Liver (tissue), 8 donors: ENCODE measurements at regions not wholly inside any gene's neighbourhood (a gene's known extent, or its start where the extent isn't known, plus 50 kb on each side); places are given as distances from the start of the nearest gene placed in this dataset.

Experiments
- DNase-seq: peaks from one replicate; pipeline ENCODE4 v3.0.0-alpha.2; 2017; ENCODE audit warnings: low spot score
- H3K27ac ChIP-seq, 2 donors: one replicate each; pipeline ENCODE4 v1.7.0; 2013; ENCODE audit warnings: inconsistent platforms in 2 of 2, low read length in 2 of 2, control low read depth in 1 of 2, low read depth in 1 of 2, mild to moderate bottlenecking in 1 of 2
- H3K27me3 ChIP-seq, 4 donors: one replicate each; pipeline versions ENCODE4 v1.6.1 to v1.7.0; 2013; ENCODE audit warnings: low read length in 3 of 4, inconsistent platforms in 1 of 4, mild to moderate bottlenecking in 1 of 4, moderate library complexity in 1 of 4; ENCODE audit not compliant: control insufficient read depth in 4 of 4, insufficient read depth in 4 of 4
- H3K36me3 ChIP-seq, 4 donors: one replicate each; pipeline versions ENCODE4 v1.6.1 to v1.7.0; 2013; ENCODE audit warnings: low read length in 3 of 4, mild to moderate bottlenecking in 3 of 4, low read depth in 1 of 4, moderate library complexity in 1 of 4; ENCODE audit not compliant: control insufficient read depth in 4 of 4, insufficient read depth in 3 of 4
- H3K4me1 ChIP-seq, 4 donors: one replicate each; pipeline versions ENCODE4 v1.6.1 to v1.7.0; 2013; ENCODE audit warnings: low read length in 3 of 4, mild to moderate bottlenecking in 3 of 4, moderate library complexity in 1 of 4; ENCODE audit not compliant: control insufficient read depth in 4 of 4, insufficient read depth in 4 of 4
- H3K4me3 ChIP-seq, 3 donors: one replicate each; pipeline versions ENCODE4 v1.6.1 to v1.7.0; 2013; ENCODE audit warnings: low read length in 3 of 3, control low read depth in 1 of 3, low read depth in 1 of 3, mild to moderate bottlenecking in 1 of 3
- H3K9ac ChIP-seq, 2 donors: one replicate each; pipeline ENCODE4 v1.7.0; 2013; ENCODE audit warnings: low read length in 2 of 2, mild to moderate bottlenecking in 2 of 2, moderate library complexity in 2 of 2, control low read depth in 1 of 2, low read depth in 1 of 2
- H3K9me3 ChIP-seq, 4 donors: one replicate each; pipeline versions ENCODE4 v1.6.1 to v1.7.0; 2013; ENCODE audit warnings: low read length in 3 of 4; ENCODE audit not compliant: control insufficient read depth in 4 of 4
- FOXA1 ChIP-seq: IDR thresholded peaks from 2 replicates; pipeline ENCODE4 v1.6.1; 2016; ENCODE audit warnings: antibody characterized with exemption
- FOXA2 ChIP-seq: IDR thresholded peaks from 2 replicates; pipeline ENCODE4 v1.6.1; 2016; ENCODE audit warnings: antibody characterized with exemption
- GABPA ChIP-seq, 2 donors: IDR thresholded peaks in 1 of 2; conservative IDR thresholded peaks in 1 of 2; 2 replicates each; pipeline ENCODE4 v1.6.1; 2016; ENCODE audit warnings: antibody characterized with exemption in 2 of 2, mild to moderate bottlenecking in 1 of 2, moderate library complexity in 1 of 2
- HNF4A ChIP-seq, 2 donors: conservative IDR thresholded peaks; 2 replicates each; pipeline ENCODE4 v1.6.1; 2016; ENCODE audit warnings: antibody characterized with exemption in 2 of 2, mild to moderate bottlenecking in 2 of 2
- NR2F2 ChIP-seq: IDR thresholded peaks from 2 replicates; pipeline ENCODE4 v1.6.1; 2016; ENCODE audit warnings: antibody characterized with exemption
- RAD21 ChIP-seq, 2 donors: IDR thresholded peaks; 2 replicates each; pipeline ENCODE4 v1.6.1; 2016; ENCODE audit warnings: antibody characterized with exemption in 2 of 2, mild to moderate bottlenecking in 2 of 2
- SP1 ChIP-seq: IDR thresholded peaks from 2 replicates; pipeline ENCODE4 v1.6.1; 2018; ENCODE audit warnings: antibody characterized with exemption, mild to moderate bottlenecking
- TAF1 ChIP-seq: conservative IDR thresholded peaks from 2 replicates; pipeline ENCODE4 v1.6.1; 2016; ENCODE audit warnings: antibody characterized with exemption, mild to moderate bottlenecking
- ZBTB33 ChIP-seq: IDR thresholded peaks from 2 replicates; pipeline ENCODE4 v1.6.1; 2016; ENCODE audit warnings: antibody characterized with exemption
- WGBS: extraction: QIAGEN DNeasy Blood & Tissue Kit; methylation state at CpG from one replicate; pipeline ENCODE4 v1.1.7; 2013; 5-methylcytosine and 5-hydroxymethylcytosine counted together
- TF ChIP-seq, protein P1 (sequence below): fragments of 150-350 bp; IDR thresholded peaks from 2 replicates; pipeline ENCODE4 v1.5.1; 2017; ENCODE audit warnings: improper control_type of control experiment, low read depth, low read length; ENCODE audit not compliant: missing input control
- TF ChIP-seq, protein P2 (sequence below): IDR thresholded peaks from 2 replicates; pipeline ENCODE4 v1.6.1; 2016; ENCODE audit warnings: antibody characterized with exemption
- donor health status: healthy.
- donor health status: healthy.
- donor health status: healthy.
- donor health status: healthy.
- donor health status: healthy.

DNA sequence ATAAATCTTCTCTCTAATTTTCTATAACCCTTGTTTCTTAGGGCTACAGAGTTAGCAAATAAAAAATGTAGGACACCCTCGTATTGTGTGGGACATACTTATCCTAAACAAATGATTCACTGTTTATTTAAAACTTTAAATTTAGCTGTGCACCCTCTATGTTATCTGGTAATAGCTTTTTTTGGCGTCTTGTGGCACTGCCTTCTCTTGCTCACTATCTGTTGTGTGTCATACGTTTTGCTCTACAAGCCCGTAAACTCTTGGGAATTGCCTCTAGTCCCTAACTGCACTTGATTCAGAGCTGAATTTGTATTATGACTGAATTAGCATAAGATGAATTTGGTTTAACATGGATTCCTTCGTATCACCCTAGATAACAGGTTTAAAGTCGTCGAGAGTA is 144.3 kb upstream of the MYOCD start:
- H3K9me3 ChIP-seq: no peaks in the 10 kb centered on the region
- H3K27ac ChIP-seq: no peak overlapping the region
- H3K4me1 ChIP-seq: no peaks in the 10 kb centered on the region
- H3K27me3 ChIP-seq: no peaks in the 10 kb centered on the region
- H3K9ac ChIP-seq: no peak overlapping the region
- no peak overlapping the region for H3K4me3 ChIP-seq
- no peak for DNase-seq
- no peaks in the 10 kb centered on the region for H3K36me3 ChIP-seq
- 68% methylated on average over 7 of the region's 7 CpGs for WGBS
- TF ChIP-seq HNF4A (conservative IDR thresholded peaks at IDR 0.05): no peak
- TF ChIP-seq FOXA1: no peak
- TF ChIP-seq, protein P1, sequence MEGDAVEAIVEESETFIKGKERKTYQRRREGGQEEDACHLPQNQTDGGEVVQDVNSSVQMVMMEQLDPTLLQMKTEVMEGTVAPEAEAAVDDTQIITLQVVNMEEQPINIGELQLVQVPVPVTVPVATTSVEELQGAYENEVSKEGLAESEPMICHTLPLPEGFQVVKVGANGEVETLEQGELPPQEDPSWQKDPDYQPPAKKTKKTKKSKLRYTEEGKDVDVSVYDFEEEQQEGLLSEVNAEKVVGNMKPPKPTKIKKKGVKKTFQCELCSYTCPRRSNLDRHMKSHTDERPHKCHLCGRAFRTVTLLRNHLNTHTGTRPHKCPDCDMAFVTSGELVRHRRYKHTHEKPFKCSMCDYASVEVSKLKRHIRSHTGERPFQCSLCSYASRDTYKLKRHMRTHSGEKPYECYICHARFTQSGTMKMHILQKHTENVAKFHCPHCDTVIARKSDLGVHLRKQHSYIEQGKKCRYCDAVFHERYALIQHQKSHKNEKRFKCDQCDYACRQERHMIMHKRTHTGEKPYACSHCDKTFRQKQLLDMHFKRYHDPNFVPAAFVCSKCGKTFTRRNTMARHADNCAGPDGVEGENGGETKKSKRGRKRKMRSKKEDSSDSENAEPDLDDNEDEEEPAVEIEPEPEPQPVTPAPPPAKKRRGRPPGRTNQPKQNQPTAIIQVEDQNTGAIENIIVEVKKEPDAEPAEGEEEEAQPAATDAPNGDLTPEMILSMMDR: no peak
- TF ChIP-seq NR2F2: no peak
- no peak for TF ChIP-seq SP1
- no peak for TF ChIP-seq GABPA (IDR thresholded peaks at IDR 0.05 in 1 of 2, conservative IDR thresholded peaks at IDR 0.05 in 1 of 2)
- TF ChIP-seq FOXA2: no peak
- no peak for TF ChIP-seq TAF1
- TF ChIP-seq, protein P2, sequence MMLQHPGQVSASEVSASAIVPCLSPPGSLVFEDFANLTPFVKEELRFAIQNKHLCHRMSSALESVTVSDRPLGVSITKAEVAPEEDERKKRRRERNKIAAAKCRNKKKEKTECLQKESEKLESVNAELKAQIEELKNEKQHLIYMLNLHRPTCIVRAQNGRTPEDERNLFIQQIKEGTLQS: no peak

- no peaks in the 10 kb centered on the region for H3K4me1 ChIP-seq
- H3K27me3 ChIP-seq: no peaks in the 10 kb centered on the region
- TF ChIP-seq FOXA2: no peak
- TF ChIP-seq RAD21 (IDR thresholded peaks at IDR 0.05): no peak
- no peak for TF ChIP-seq ZBTB33
- WGBS: 65% methylated on average over 7 of the region's 7 CpGs
- no peak overlapping the region for H3K4me3 ChIP-seq
- no peak for DNase-seq
- H3K27ac ChIP-seq: no peak overlapping the region
- no peak overlapping the region for H3K9ac ChIP-seq
- no peaks in the 10 kb centered on the region for H3K9me3 ChIP-seq
- H3K36me3 ChIP-seq: no peaks in the 10 kb centered on the region
Observed at GRCh38 chr17:12522336-12522735, 143.4 kb upstream of the MYOCD start.

DNA sequence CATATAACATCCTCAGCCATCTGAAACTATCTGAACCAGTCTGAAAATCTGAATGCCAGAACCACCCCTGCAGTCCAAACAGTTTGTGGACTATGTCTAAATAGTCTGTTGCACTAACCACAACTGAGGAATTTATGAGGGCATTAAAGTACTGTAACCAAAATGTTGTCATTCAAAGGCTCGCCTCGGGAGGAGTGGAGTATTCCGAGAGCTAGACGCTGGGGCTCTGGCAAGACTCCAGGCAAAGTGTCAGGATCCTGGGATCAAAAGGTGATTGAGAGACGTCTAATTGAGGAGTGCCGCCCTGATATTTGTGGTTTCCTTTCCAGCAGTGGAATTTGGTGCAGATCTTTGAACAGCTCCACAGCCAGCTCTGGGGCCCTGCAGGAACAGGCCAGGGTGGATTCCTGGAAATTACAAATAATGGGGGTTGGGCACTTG is 142.9 kb upstream of the MYOCD start:
- 24% methylated on average over 6 of the region's 6 CpGs for WGBS
- H3K36me3 ChIP-seq: no peaks in the 10 kb centered on the region
- no peak for DNase-seq
- H3K27ac ChIP-seq: no peak overlapping the region
- H3K4me3 ChIP-seq: no peak overlapping the region
- H3K27me3 ChIP-seq: no peaks in the 10 kb centered on the region
- no peaks in the 10 kb centered on the region for H3K9me3 ChIP-seq
- no peak overlapping the region for H3K9ac ChIP-seq
- TF ChIP-seq FOXA1: no peak
- no peaks in the 10 kb centered on the region for H3K4me1 ChIP-seq
